Mesenchymal stem cell (in vitro differentiated cells and primary cell): ENCODE measurements at regions not wholly inside any gene's neighbourhood (a gene's known extent, or its start where the extent isn't known, plus 50 kb on each side); places are given as distances from the start of the nearest gene placed in this dataset.
"Not testable (repeated sequence)": the region's sequence is repeated elsewhere in the genome, so short reads cannot be mapped to it uniquely, and the experiment has no call there.

Experiments
- DNase-seq: peaks from one replicate; pipeline ENCODE4 v3.0.0-alpha.2; 2013
- H2AFZ ChIP-seq: one replicate; pipeline ENCODE4 v1.6.1; 2013; ENCODE audit warnings: low read depth, mild to moderate bottlenecking, control low read depth, inconsistent platforms, low read length, moderate library complexity
- H2AK5ac ChIP-seq: 2 replicates; pipeline ENCODE4 v1.6.1; 2013; ENCODE audit warnings: low read length, moderate library complexity, mild to moderate bottlenecking, inconsistent platforms; ENCODE audit not compliant: severe bottlenecking
- H2BK120ac ChIP-seq: one replicate; pipeline ENCODE4 v1.6.1; 2013; ENCODE audit warnings: low read depth, mild to moderate bottlenecking, inconsistent platforms, low read length, moderate library complexity
- H2BK12ac ChIP-seq, 2 experiments: one replicate each; pipeline ENCODE4 v1.6.1; 2013; ENCODE audit warnings: inconsistent platforms in 2 of 2, low read length in 2 of 2, mild to moderate bottlenecking in 2 of 2, moderate library complexity in 2 of 2, control low read depth in 1 of 2
- H2BK15ac ChIP-seq: one replicate; pipeline ENCODE4 v1.6.1; 2013; ENCODE audit warnings: mild to moderate bottlenecking, low read depth, inconsistent platforms; ENCODE audit not compliant: poor library complexity, severe bottlenecking
- H2BK5ac ChIP-seq: 2 replicates; pipeline ENCODE4 v1.6.1; 2013; ENCODE audit warnings: low read depth, mild to moderate bottlenecking, low read length, control low read depth, inconsistent platforms; ENCODE audit not compliant: poor library complexity, severe bottlenecking
- H3K14ac ChIP-seq, 2 experiments: one replicate each; pipeline ENCODE4 v1.6.1; 2013; ENCODE audit warnings: inconsistent platforms in 2 of 2, low read length in 2 of 2, control low read depth in 1 of 2, mild to moderate bottlenecking in 1 of 2, moderate library complexity in 1 of 2
- H3K18ac ChIP-seq, 2 experiments: one replicate each; pipeline ENCODE4 v1.6.1; 2013; ENCODE audit warnings: inconsistent platforms in 2 of 2, low read length in 2 of 2, control low read depth in 1 of 2, low read depth in 1 of 2, mild to moderate bottlenecking in 1 of 2
- H3K23ac ChIP-seq, 2 experiments: one replicate each; pipeline ENCODE4 v1.6.1; 2013; ENCODE audit warnings: inconsistent platforms in 2 of 2, low read length in 2 of 2, mild to moderate bottlenecking in 2 of 2, moderate library complexity in 2 of 2, control low read depth in 1 of 2
- H3K27ac ChIP-seq: 2 replicates; pipeline ENCODE4 v1.5.1; 2013; ENCODE audit warnings: mild to moderate bottlenecking, moderate library complexity, low read length, control low read depth, inconsistent platforms; ENCODE audit not compliant: poor library complexity, severe bottlenecking
- H3K27me3 ChIP-seq, 2 experiments: 2 replicates each; pipeline versions ENCODE4 v1.6.1 to v1.7.0; 2013; ENCODE audit warnings: low read length in 2 of 2, mild to moderate bottlenecking in 2 of 2, moderate library complexity in 2 of 2, control low read depth in 1 of 2, inconsistent platforms in 1 of 2; ENCODE audit not compliant: control insufficient read depth in 1 of 2, insufficient read depth in 1 of 2
- H3K36me3 ChIP-seq, 2 experiments: 2 replicates each; pipeline versions ENCODE4 v1.6.1 to v1.7.0; 2013; ENCODE audit warnings: low read length in 2 of 2, control low read depth in 1 of 2, inconsistent platforms in 1 of 2, low read depth in 1 of 2, mild to moderate bottlenecking in 1 of 2; ENCODE audit not compliant: insufficient read depth in 2 of 2, control insufficient read depth in 1 of 2
- H3K4ac ChIP-seq, 2 experiments: one replicate each; pipeline ENCODE4 v1.6.1; 2013; ENCODE audit warnings: inconsistent platforms in 2 of 2, low read length in 2 of 2, mild to moderate bottlenecking in 2 of 2, moderate library complexity in 2 of 2, control low read depth in 1 of 2, low read depth in 1 of 2
- H3K4me1 ChIP-seq: 2 replicates; pipeline ENCODE4 v1.6.1; 2013; ENCODE audit warnings: low read depth, low read length, control low read depth; ENCODE audit not compliant: control insufficient read depth, insufficient read depth
- H3K4me2 ChIP-seq: 2 replicates; pipeline ENCODE4 v1.6.1; 2013; ENCODE audit warnings: low read length, mild to moderate bottlenecking, inconsistent platforms; ENCODE audit not compliant: poor library complexity, severe bottlenecking
- H3K4me3 ChIP-seq, 2 experiments: 2 replicates each; pipeline versions ENCODE4 v1.5.1 to v1.7.0; 2013; ENCODE audit warnings: low read length in 2 of 2, mild to moderate bottlenecking in 2 of 2, control low read depth in 1 of 2, low read depth in 1 of 2; ENCODE audit not compliant: insufficient read depth in 1 of 2
- H3K79me1 ChIP-seq: replicated peaks from 2 replicates; pipeline ENCODE4 v1.6.1; 2013; ENCODE audit warnings: mild to moderate bottlenecking, control low read depth, low read length, inconsistent platforms; ENCODE audit not compliant: poor library complexity, severe bottlenecking
- H3K9ac ChIP-seq: 2 replicates; pipeline ENCODE4 v1.7.0; 2013; ENCODE audit warnings: mild to moderate bottlenecking, low read length, moderate library complexity
- H3K9me3 ChIP-seq: 2 replicates; pipeline ENCODE4 v1.7.0; 2013; ENCODE audit warnings: mild to moderate bottlenecking, low read length; ENCODE audit not compliant: control insufficient read depth
- H4K8ac ChIP-seq: one replicate; pipeline ENCODE4 v1.6.1; 2013; ENCODE audit warnings: inconsistent platforms, mild to moderate bottlenecking, low read length, moderate library complexity
- H4K91ac ChIP-seq: one replicate; pipeline ENCODE4 v1.6.1; 2013; ENCODE audit warnings: mild to moderate bottlenecking, low read length, inconsistent platforms
- WGBS: methylation state at CpG from one replicate; pipeline ENCODE4 v1.1.7; 2013; ENCODE audit warnings: mixed read lengths; 5-methylcytosine and 5-hydroxymethylcytosine counted together

DNA sequence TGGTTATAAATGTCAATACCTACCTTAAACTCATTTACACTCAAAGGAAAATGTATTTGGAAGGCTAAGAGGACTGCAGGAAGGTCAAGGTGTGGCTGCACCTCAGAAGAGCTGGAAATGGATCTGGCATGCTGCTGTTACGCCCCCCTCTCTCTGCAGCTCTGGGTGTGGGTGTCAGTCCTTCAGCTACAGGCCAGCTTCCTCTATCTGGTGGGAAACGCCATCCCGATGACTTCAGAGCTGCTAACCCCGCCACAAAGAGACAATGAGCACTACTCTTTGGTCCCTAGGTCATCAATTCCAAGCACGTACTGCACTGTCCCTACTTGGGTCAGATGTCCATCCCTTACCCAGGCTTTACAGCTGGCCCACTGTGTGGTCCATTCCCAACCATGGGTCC is 74.2 kb downstream of the TEX35 start:
- Histone ChIP-seq H2AK5ac (no peak overlapping the region), H3K36me3 (no peaks in the 10 kb centered on the region), H3K4me2 (no peak overlapping the region), H3K4ac (no peak overlapping the region), H3K27me3 (no peaks in the 10 kb centered on the region), H3K27ac (no peak overlapping the region), H2BK5ac (no peak overlapping the region), H4K8ac (no peak overlapping the region), H3K79me1 (no peaks in the 10 kb centered on the region), H2BK120ac (no peak overlapping the region), H2BK12ac (no peak overlapping the region), H3K4me1 (no peaks in the 10 kb centered on the region), H3K14ac (no peak overlapping the region), H3K23ac (no peak overlapping the region), H3K18ac (no peak overlapping the region), H2BK15ac (peak overlapping the region; percentile 1), H3K4me3 (no peak overlapping the region), H2AFZ (no peak overlapping the region), H4K91ac (no peak overlapping the region), H3K9me3 (peaks cover 15% of the 10 kb centered on the region), H3K9ac (no peak overlapping the region)
- no peak for DNase-seq
- WGBS, result 93% methylated on average over 5 of the region's 5 CpGs

DNA sequence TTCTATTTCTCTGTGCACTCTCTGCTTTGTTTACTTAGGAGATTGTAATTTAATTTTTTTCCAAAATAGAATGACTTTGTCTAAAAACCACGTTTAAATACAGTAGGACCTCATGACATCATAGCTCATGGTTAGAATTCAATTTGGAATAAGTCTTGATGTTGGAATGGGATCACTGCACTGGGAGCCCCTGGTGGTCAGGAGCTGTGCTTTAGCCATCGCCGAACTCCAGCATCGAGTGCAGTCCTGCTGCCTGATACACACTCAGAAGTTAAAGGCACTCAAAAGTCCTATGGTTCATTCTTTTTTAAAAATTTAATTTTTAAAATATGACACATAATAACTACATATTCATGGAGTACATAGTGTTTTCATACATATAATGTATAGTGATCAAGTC is 75.1 kb downstream of the TEX35 start:
- 100% methylated on average over 1 of the region's 4 CpGs for WGBS
- H2AFZ ChIP-seq, result no peak overlapping the region
- no peak overlapping the region for H2BK15ac ChIP-seq
- no peaks in the 10 kb centered on the region for H3K27me3 ChIP-seq
- H3K23ac ChIP-seq, result no peak overlapping the region
- no peak overlapping the region for H3K27ac ChIP-seq
- H3K36me3 ChIP-seq, result no peaks in the 10 kb centered on the region
- no peak overlapping the region for H2BK120ac ChIP-seq
- no peaks in the 10 kb centered on the region for H3K79me1 ChIP-seq
- no peak overlapping the region for H3K14ac ChIP-seq
- no peak overlapping the region for H2AK5ac ChIP-seq
- no peak overlapping the region for H3K4me2 ChIP-seq
- H3K4me3 ChIP-seq, result no peak overlapping the region
- H3K9me3 ChIP-seq, result peaks cover 15% of the 10 kb centered on the region
- no peaks in the 10 kb centered on the region for H3K4me1 ChIP-seq
- H3K4ac ChIP-seq, result no peak overlapping the region
- no peak overlapping the region for H3K18ac ChIP-seq
- no peak overlapping the region for H4K91ac ChIP-seq
- DNase-seq, result no peak
- no peak overlapping the region for H2BK12ac ChIP-seq
- H3K9ac ChIP-seq, result no peak overlapping the region
- H2BK5ac ChIP-seq, result no peak overlapping the region
- no peak overlapping the region for H4K8ac ChIP-seq

- H3K9me3 ChIP-seq, result peaks cover 15% of the 10 kb centered on the region
- not testable (repeated sequence) for H3K23ac ChIP-seq, H3K14ac ChIP-seq, H2BK5ac ChIP-seq, H2BK120ac ChIP-seq, DNase-seq, H2BK12ac ChIP-seq, H3K27me3 ChIP-seq, H3K4ac ChIP-seq, H3K36me3 ChIP-seq, H3K4me3 ChIP-seq, H3K18ac ChIP-seq, H2AK5ac ChIP-seq, H3K79me1 ChIP-seq, H3K4me2 ChIP-seq, H2AFZ ChIP-seq, H2BK15ac ChIP-seq, H4K91ac ChIP-seq, H3K4me1 ChIP-seq, H3K9ac ChIP-seq, H4K8ac ChIP-seq, H3K27ac ChIP-seq
- WGBS, result no CpG with 5 or more reads among the region's 3 CpGs
Measured at GRCh38 chr1:178589042-178589441, 76.1 kb downstream of the TEX35 start.

DNA sequence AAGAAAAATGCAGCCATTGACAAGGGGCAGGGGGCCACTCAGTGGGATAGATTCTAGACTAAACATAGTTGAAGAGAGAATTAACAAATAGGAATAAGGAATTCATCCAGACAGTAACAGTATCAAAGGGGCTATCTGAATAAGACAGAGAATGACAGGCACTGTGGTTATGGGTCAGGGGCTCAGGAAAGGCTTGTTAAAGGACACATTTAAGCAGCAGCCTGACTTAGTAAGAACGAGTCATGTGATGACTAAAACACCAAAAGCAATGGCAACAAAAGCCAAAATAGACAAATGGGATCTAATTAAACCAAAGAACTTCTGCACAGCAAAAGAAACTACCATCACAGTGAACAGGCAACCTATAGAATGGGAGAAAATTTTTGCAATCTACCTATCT is 78.9 kb downstream of the TEX35 start:
- not testable (repeated sequence) for H3K36me3 ChIP-seq, H3K4me3 ChIP-seq, H3K14ac ChIP-seq, H3K79me1 ChIP-seq, H3K27me3 ChIP-seq, H3K23ac ChIP-seq, DNase-seq, H2BK12ac ChIP-seq, H2BK5ac ChIP-seq, H3K4me2 ChIP-seq, H2AFZ ChIP-seq, H4K8ac ChIP-seq, H2AK5ac ChIP-seq, H3K27ac ChIP-seq, H2BK15ac ChIP-seq, H4K91ac ChIP-seq, H3K18ac ChIP-seq, H2BK120ac ChIP-seq, H3K4ac ChIP-seq, H3K9ac ChIP-seq, H3K4me1 ChIP-seq
- 60% methylated on average over 1 of the region's 1 CpG for WGBS
- peaks cover 15% of the 10 kb centered on the region for H3K9me3 ChIP-seq
